CD14-positive monocyte (primary cell): ENCODE measurements at regions not wholly inside any gene's neighbourhood (a gene's known extent, or its start where the extent isn't known, plus 50 kb on each side); places are given as distances from the start of the nearest gene placed in this dataset.

Experiments used
- DNase-seq, 3 donors: peaks; one replicate each; pipeline ENCODE4 v3.0.0-alpha.2; 2011 to 2022
- H2AFZ ChIP-seq: 2 replicates; pipeline ENCODE4 v1.6.0; 2012; ENCODE audit warnings: mild to moderate bottlenecking, low read depth, low read length, inconsistent platforms; ENCODE audit not compliant: insufficient read depth, poor library complexity, severe bottlenecking
- H3K27ac ChIP-seq, 2 donors: 1 replicate in 1 of 2; 2 replicates in 1 of 2; pipeline ENCODE4 v1.5.1; 2012 to 2013; ENCODE audit warnings: low read length in 2 of 2, control low read depth in 1 of 2, inconsistent platforms in 1 of 2, low read depth in 1 of 2, mild to moderate bottlenecking in 1 of 2
- H3K27me3 ChIP-seq, 2 donors: one replicate each; pipeline versions ENCODE4 v1.6.0 to v1.6.1; 2011 to 2013; ENCODE audit warnings: low read length in 2 of 2; ENCODE audit not compliant: control insufficient read depth in 2 of 2, insufficient read depth in 2 of 2
- H3K36me3 ChIP-seq, 2 donors: replicated peaks in 1 of 2; 1 replicate in 1 of 2; 2 replicates in 1 of 2; pipeline versions ENCODE4 v1.5.1 to v1.6.1; 2012 to 2013; ENCODE audit warnings: low read length in 2 of 2, control low read depth in 1 of 2, inconsistent platforms in 1 of 2, mild to moderate bottlenecking in 1 of 2; ENCODE audit not compliant: insufficient read depth in 2 of 2, control insufficient read depth in 1 of 2
- H3K4me1 ChIP-seq, 2 donors: 1 replicate in 1 of 2; 2 replicates in 1 of 2; pipeline versions ENCODE4 v1.5.1 to v1.6.1; 2012 to 2013; ENCODE audit warnings: low read length in 2 of 2, control low read depth in 1 of 2, inconsistent platforms in 1 of 2, mild to moderate bottlenecking in 1 of 2, moderate library complexity in 1 of 2; ENCODE audit not compliant: insufficient read depth in 2 of 2, control insufficient read depth in 1 of 2
- H3K4me2 ChIP-seq: replicated peaks from 2 replicates; pipeline ENCODE3; 2012; ENCODE audit warnings: low read length, moderate library complexity, mild to moderate bottlenecking; ENCODE audit not compliant: poor library complexity, severe bottlenecking; ENCODE audit errors: extremely low read depth
- H3K4me3 ChIP-seq, 3 experiments: fragments of 200-600 bp in 1 of 3; sonication (generic) in 1 of 3; replicated peaks in 1 of 3; 1 replicate in 2 of 3; 2 replicates in 1 of 3; pipeline ENCODE4 v1.5.1; 2011 to 2013; ENCODE audit warnings: low read length in 3 of 3, mild to moderate bottlenecking in 3 of 3, control low read depth in 2 of 3, low read depth in 2 of 3, inconsistent platforms in 1 of 3, moderate library complexity in 1 of 3
- H3K79me2 ChIP-seq: 2 replicates; pipeline ENCODE4 v1.6.0; 2012; ENCODE audit warnings: mild to moderate bottlenecking, control low read depth, inconsistent platforms, low read length, moderate library complexity; ENCODE audit not compliant: insufficient read depth
- H3K9ac ChIP-seq: 2 replicates; pipeline ENCODE4 v1.6.0; 2017; ENCODE audit warnings: low read length, mild to moderate bottlenecking; ENCODE audit not compliant: insufficient read depth, poor library complexity, severe bottlenecking
- H3K9me3 ChIP-seq, 2 donors: replicated peaks in 1 of 2; 1 replicate in 1 of 2; 2 replicates in 1 of 2; pipeline versions ENCODE4 v1.5.1 to v1.6.1; 2012 to 2013; ENCODE audit warnings: low read length in 2 of 2, control low read depth in 1 of 2; ENCODE audit not compliant: control insufficient read depth in 1 of 2, insufficient read depth in 1 of 2
- H4K20me1 ChIP-seq: 2 replicates; pipeline ENCODE4 v1.6.0; 2012; ENCODE audit warnings: mild to moderate bottlenecking, low read length, control low read depth, moderate library complexity; ENCODE audit not compliant: insufficient read depth
- H3K27ac Mint-ChIP-seq, 7 donors: one replicate each; pipeline ENCODE4 v1.8.0; 2020; ENCODE audit warnings: mild to moderate bottlenecking in 7 of 7, mixed read lengths in 7 of 7, moderate library complexity in 6 of 7, inconsistent platforms in 2 of 7
- H3K27me3 Mint-ChIP-seq, 3 donors: one replicate each; pipeline ENCODE4 v1.8.0; 2021 to 2022; ENCODE audit warnings: low read depth in 3 of 3, mild to moderate bottlenecking in 3 of 3, mixed read lengths in 3 of 3, moderate library complexity in 3 of 3, inconsistent platforms in 1 of 3
- H3K36me3 Mint-ChIP-seq, 2 donors: one replicate each; pipeline ENCODE4 v1.8.0; 2020; ENCODE audit warnings: mixed read lengths in 2 of 2, inconsistent platforms in 1 of 2, mild to moderate bottlenecking in 1 of 2
- H3K4me1 Mint-ChIP-seq: one replicate; pipeline ENCODE4 v1.8.0; 2020; ENCODE audit warnings: mild to moderate bottlenecking, mixed read lengths
- H3K4me3 Mint-ChIP-seq, 2 donors: one replicate each; pipeline ENCODE4 v1.8.0; 2020; ENCODE audit warnings: mild to moderate bottlenecking in 2 of 2, mixed read lengths in 2 of 2, moderate library complexity in 1 of 2
- H3K9me3 Mint-ChIP-seq, 7 donors: one replicate each; pipeline ENCODE4 v1.8.0; 2020 to 2022; ENCODE audit warnings: mixed read lengths in 7 of 7, mild to moderate bottlenecking in 6 of 7, moderate library complexity in 6 of 7, inconsistent platforms in 2 of 7
- CTCF ChIP-seq: fragments of 200-600 bp; IDR thresholded peaks from one replicate; pipeline ENCODE4 v1.8.0; 2022; ENCODE audit warnings: antibody characterized with exemption, mild to moderate bottlenecking
- WGBS: methylation state at CpG from one replicate; pipeline ENCODE4 v1.1.5; 2013; ENCODE audit warnings: missing lambda C conversion rate; ENCODE audit not compliant: insufficient coverage; 5-methylcytosine and 5-hydroxymethylcytosine counted together
- intact Hi-C, 2 donors: fragments of 100-400 bp; cut with micrococcal nuclease; formaldehyde crosslinking; loops; one replicate each; pipeline versions ENCODE4 v1.15.0 to v1.15.1; 2023

- no peak for TF ChIP-seq CTCF
- H3K27me3 ChIP-seq, result no peaks in the 10 kb centered on the region
- H3K4me1 Mint-ChIP-seq, result no peaks in the 10 kb centered on the region
- no peak overlapping the region for H2AFZ ChIP-seq
- H3K27ac ChIP-seq, result no peak overlapping the region
- H3K9ac ChIP-seq, result no peak overlapping the region
- no peaks in the 10 kb centered on the region for H3K79me2 ChIP-seq
- no CpG with 5 or more reads among the region's 4 CpGs for WGBS
- peaks cover 5 to 14% (median 8%) of the 10 kb centered on the region in 7 donors for H3K9me3 Mint-ChIP-seq
- no peak overlapping the region for H3K27ac Mint-ChIP-seq
- H4K20me1 ChIP-seq, result no peaks in the 10 kb centered on the region
- no peaks in the 10 kb centered on the region for H3K9me3 ChIP-seq
- no peak overlapping the region for H3K4me3 ChIP-seq
- H3K4me2 ChIP-seq, result no peak overlapping the region
- peaks cover 0 to 2% (median 0%) of the 10 kb centered on the region in 3 donors for H3K27me3 Mint-ChIP-seq
- H3K36me3 Mint-ChIP-seq, result no peaks in the 10 kb centered on the region
- intact Hi-C loops, result no loop called here
- H3K4me1 ChIP-seq, result no peaks in the 10 kb centered on the region
- no peaks in the 10 kb centered on the region for H3K36me3 ChIP-seq
- no peak overlapping the region for H3K4me3 Mint-ChIP-seq
- no peak for DNase-seq
These were observed 777.3 kb upstream of the EEF2KMT start for GRCh38 chr16:5874899-5875298.

- H3K9me3 ChIP-seq, result no peaks in the 10 kb centered on the region
These were observed 775.6 kb upstream of the EEF2KMT start for GRCh38 chr16:5873221-5873620.

More at GRCh38 chr16:5873221-5873620, 775.6 kb upstream of the EEF2KMT start:
- Histone ChIP-seq H3K4me2 (no peak overlapping the region), H3K9ac (no peak overlapping the region), H3K4me1 (no peaks in the 10 kb centered on the region), H4K20me1 (no peaks in the 10 kb centered on the region), H3K79me2 (no peaks in the 10 kb centered on the region), H2AFZ (no peak overlapping the region), H3K4me3 (no peak overlapping the region), H3K27ac (no peak overlapping the region), H3K36me3 (no peaks in the 10 kb centered on the region), H3K27me3 (no peaks in the 10 kb centered on the region)
- H3K27me3 Mint-ChIP-seq, result peaks cover 0 to 2% (median 0%) of the 10 kb centered on the region in 3 donors
- TF ChIP-seq CTCF, result no peak
- DNase-seq, result no peak
- no peak overlapping the region for H3K4me3 Mint-ChIP-seq
- H3K9me3 Mint-ChIP-seq, result peaks cover 5 to 19% (median 8%) of the 10 kb centered on the region in 7 donors
- WGBS, result 100% methylated on average over 1 of the region's 4 CpGs
- H3K27ac Mint-ChIP-seq, result no peak overlapping the region
- no peaks in the 10 kb centered on the region for H3K36me3 Mint-ChIP-seq
- intact Hi-C loops, result no loop called here
- no peaks in the 10 kb centered on the region for H3K4me1 Mint-ChIP-seq
